ENCODE measurements at regions not wholly inside any gene's neighbourhood (a gene's known extent, or its start where the extent isn't known, plus 50 kb on each side); places are given as distances from the start of the nearest gene placed in this dataset.
"Not testable (repeated sequence)": the region's sequence is repeated elsewhere in the genome, so short reads cannot be mapped to it uniquely, and the experiment has no call there.

DNA sequence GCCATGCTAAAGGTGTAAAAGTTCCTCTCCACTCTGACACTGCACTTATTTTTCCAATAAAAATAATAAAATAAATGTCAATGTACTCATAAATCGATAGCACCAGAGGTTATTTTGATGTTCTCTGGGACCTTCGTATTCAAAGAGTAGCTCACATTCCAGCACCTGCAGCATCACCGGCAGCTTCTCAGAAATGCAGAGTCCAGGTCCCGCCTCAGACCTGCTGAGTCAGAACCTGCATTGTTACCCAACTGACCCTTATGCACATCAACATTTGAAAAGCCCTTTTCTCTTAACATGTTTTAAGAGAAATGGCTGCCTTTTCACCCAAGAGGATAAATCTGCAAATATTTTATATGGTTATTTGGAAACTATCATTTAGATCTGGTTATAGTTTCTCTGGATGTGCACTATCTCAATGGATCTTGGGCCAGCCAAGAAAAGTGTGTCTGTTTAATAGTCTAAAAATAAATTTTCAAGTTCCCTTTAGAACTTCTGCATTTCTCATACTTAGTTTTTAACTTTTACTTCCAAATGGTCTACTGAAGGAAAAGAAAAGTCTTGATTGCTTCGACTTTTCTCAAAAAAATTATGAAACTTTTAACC, 216.2 kb upstream of the PRDM1 start:
- Histone ChIP-seq H3K36me3 (ENCODE audit: control insufficient read depth in 2 of 2, extremely low read depth in 1 of 2, insufficient read depth in 1 of 2, low read length in 1 of 2) (no peaks in the 10 kb centered on the region), H3K9me3 (no peaks in the 10 kb centered on the region), H3K27ac (ENCODE audit: low read length) (no peak overlapping the region), H3K4me1 (ENCODE audit: control insufficient read depth in 1 of 2, extremely low read depth in 1 of 2, insufficient read depth in 2 of 2, low read length in 2 of 2) (no peaks in the 10 kb centered on the region), H3K4me3 (ENCODE audit: control insufficient read depth in 1 of 2, extremely low read depth in 1 of 2, low read length in 1 of 2) (no peak overlapping the region), H3K27me3 (replicated peaks in 1 of 2; ENCODE audit: control insufficient read depth in 2 of 2, extremely low read depth in 1 of 2, insufficient read depth in 2 of 2, low read length in 1 of 2) (peaks cover 0 to 2% of the 10 kb centered on the region in 2 experiments)
- H3K27ac Mint-ChIP-seq, result no peak overlapping the region
- ChIA-PET CTCF (no interaction called here), POLR2A (no interaction called here)
- H3K4me1 Mint-ChIP-seq, result peaks cover 0 to 2% (median 0%) of the 10 kb centered on the region in 3 donors
- H3K36me3 Mint-ChIP-seq, result no peaks in the 10 kb centered on the region
- H3K27me3 Mint-ChIP-seq, result peaks cover 12 to 13% of the 10 kb centered on the region in 2 donors
- no peak overlapping the region for H3K4me3 Mint-ChIP-seq
- no peaks in the 10 kb centered on the region for H3K9me3 Mint-ChIP-seq
- no peak for ATAC-seq (replicated peaks in 1 of 4)
- WGBS (ENCODE audit: insufficient coverage), result 68% methylated on average over 3 of the region's 5 CpGs
- DNase-seq, result no peak

GRCh38 chr6:105868823-105869460, 217.2 kb upstream of the PRDM1 start:
- ATAC-seq (replicated peaks in 1 of 4), result no peak
- H3K9me3 ChIP-seq, result no peaks in the 10 kb centered on the region
- no peaks in the 10 kb centered on the region for H3K9me3 Mint-ChIP-seq
- 100% methylated on average over 2 of the region's 2 CpGs for WGBS (ENCODE audit: insufficient coverage)
- no peaks in the 10 kb centered on the region for H3K36me3 ChIP-seq (ENCODE audit: control insufficient read depth in 2 of 2, extremely low read depth in 1 of 2, insufficient read depth in 1 of 2, low read length in 1 of 2)
- no peaks in the 10 kb centered on the region for H3K4me1 ChIP-seq (ENCODE audit: control insufficient read depth in 1 of 2, extremely low read depth in 1 of 2, insufficient read depth in 2 of 2, low read length in 2 of 2)
- H3K27ac Mint-ChIP-seq, result no peak overlapping the region
- ChIA-PET CTCF (interaction anchor here in 1 of 2 donors (0.6 kb wide), 1 partner anchor 331 kb away, joined by 3 read pairs; no protein-coding TSS in a partner anchor), POLR2A (no interaction called here)
- H3K27ac ChIP-seq (ENCODE audit: low read length), result no peak overlapping the region
- no peak for DNase-seq
- no peak overlapping the region for H3K4me3 ChIP-seq (ENCODE audit: control insufficient read depth in 1 of 2, extremely low read depth in 1 of 2, low read length in 1 of 2)
- H3K27me3 Mint-ChIP-seq, result peaks cover 13% of the 10 kb centered on the region in 2 donors
- peaks cover 0 to 1% (median 0%) of the 10 kb centered on the region in 3 donors for H3K4me1 Mint-ChIP-seq
- no peaks in the 10 kb centered on the region for H3K36me3 Mint-ChIP-seq
- peaks cover 0 to 2% of the 10 kb centered on the region in 2 experiments for H3K27me3 ChIP-seq (replicated peaks in 1 of 2; ENCODE audit: control insufficient read depth in 2 of 2, extremely low read depth in 1 of 2, insufficient read depth in 2 of 2, low read length in 1 of 2)
- H3K4me3 Mint-ChIP-seq, result no peak overlapping the region

DNA sequence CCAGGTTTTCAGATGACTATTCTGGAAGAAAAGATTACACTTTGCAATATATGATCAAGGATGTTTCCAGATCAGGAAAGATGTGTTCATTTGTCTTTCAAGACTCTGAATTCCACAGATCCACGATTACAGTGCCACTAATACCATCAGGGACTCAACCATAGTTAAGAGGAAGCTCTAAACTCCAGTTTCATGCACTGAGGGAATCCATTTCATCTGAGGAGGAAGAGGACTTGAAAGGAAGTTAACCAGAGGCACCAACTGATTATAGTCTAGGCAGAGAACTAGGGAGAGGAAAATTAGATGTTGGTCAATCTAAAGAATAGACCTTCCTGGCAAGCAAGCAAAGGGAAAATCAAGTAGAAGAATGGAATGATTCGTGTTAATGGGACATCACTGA, 218.3 kb upstream of the PRDM1 start:
- POLR2A ChIA-PET, result no interaction called here
- no peaks in the 10 kb centered on the region for H3K36me3 Mint-ChIP-seq
- Histone ChIP-seq H3K9me3 (no peaks in the 10 kb centered on the region), H3K27ac (ENCODE audit: low read length) (no peak overlapping the region), H3K27me3 (replicated peaks in 1 of 2; ENCODE audit: control insufficient read depth in 2 of 2, extremely low read depth in 1 of 2, insufficient read depth in 2 of 2, low read length in 1 of 2) (peaks cover 0 to 2% of the 10 kb centered on the region in 2 experiments), H3K4me3 (ENCODE audit: control insufficient read depth in 1 of 2, extremely low read depth in 1 of 2, low read length in 1 of 2) (no peak overlapping the region), H3K36me3 (ENCODE audit: control insufficient read depth in 2 of 2, extremely low read depth in 1 of 2, insufficient read depth in 1 of 2, low read length in 1 of 2) (no peaks in the 10 kb centered on the region), H3K4me1 (ENCODE audit: control insufficient read depth in 1 of 2, extremely low read depth in 1 of 2, insufficient read depth in 2 of 2, low read length in 2 of 2) (no peaks in the 10 kb centered on the region)
- no peak for ATAC-seq (replicated peaks in 1 of 4)
- WGBS (ENCODE audit: insufficient coverage), result 93% methylated on average over 1 of the region's 2 CpGs
- peaks cover 0 to 3% (median 0%) of the 10 kb centered on the region in 3 donors for H3K4me1 Mint-ChIP-seq
- no peak overlapping the region for H3K27ac Mint-ChIP-seq
- CTCF ChIA-PET, result no interaction called here
- H3K27me3 Mint-ChIP-seq, result peaks cover 13% of the 10 kb centered on the region in 2 donors
- no peak overlapping the region for H3K4me3 Mint-ChIP-seq
- DNase-seq, result no peak
- H3K9me3 Mint-ChIP-seq, result no peaks in the 10 kb centered on the region

- ATAC-seq (replicated peaks in 1 of 4) (no peak), DNase-seq (no peak)
- no peaks in the 10 kb centered on the region for H3K4me1 ChIP-seq (ENCODE audit: control insufficient read depth in 1 of 2, extremely low read depth in 1 of 2, insufficient read depth in 2 of 2, low read length in 2 of 2)
- Mint-ChIP-seq H3K4me1 (peaks cover 0 to 3% (median 0%) of the 10 kb centered on the region in 3 donors), H3K4me3 (no peak overlapping the region), H3K36me3 (no peaks in the 10 kb centered on the region), H3K27ac (no peak overlapping the region), H3K9me3 (no peaks in the 10 kb centered on the region), H3K27me3 (peaks cover 11 to 13% of the 10 kb centered on the region in 2 donors)
- H3K36me3 ChIP-seq (ENCODE audit: control insufficient read depth in 2 of 2, extremely low read depth in 1 of 2, insufficient read depth in 1 of 2, low read length in 1 of 2), result no peaks in the 10 kb centered on the region
- CTCF ChIA-PET, result no interaction called here
- H3K27me3 ChIP-seq (replicated peaks in 1 of 2; ENCODE audit: control insufficient read depth in 2 of 2, extremely low read depth in 1 of 2, insufficient read depth in 2 of 2, low read length in 1 of 2), result peaks cover 0 to 2% of the 10 kb centered on the region in 2 experiments
- no peak overlapping the region for H3K4me3 ChIP-seq (ENCODE audit: control insufficient read depth in 1 of 2, extremely low read depth in 1 of 2, low read length in 1 of 2)
- no peaks in the 10 kb centered on the region for H3K9me3 ChIP-seq
- WGBS (ENCODE audit: insufficient coverage), result 98% methylated on average over 5 of the region's 5 CpGs
- H3K27ac ChIP-seq (ENCODE audit: low read length), result no peak overlapping the region
- POLR2A ChIA-PET, result no interaction called here
Measured at GRCh38 chr6:105867277-105867676, 218.9 kb upstream of the PRDM1 start.

GRCh38 chr6:105862936-105863607, 223.1 kb upstream of the PRDM1 start:
- ChIA-PET POLR2A (no interaction called here), CTCF (no interaction called here)
- no peak overlapping the region for H3K4me3 ChIP-seq (ENCODE audit: control insufficient read depth in 1 of 2, extremely low read depth in 1 of 2, low read length in 1 of 2)
- Mint-ChIP-seq H3K36me3 (no peaks in the 10 kb centered on the region), H3K9me3 (no peaks in the 10 kb centered on the region), H3K4me3 (no peak overlapping the region), H3K27me3 (peaks cover 5 to 8% of the 10 kb centered on the region in 2 donors), H3K4me1 (peaks cover 0 to 3% (median 0%) of the 10 kb centered on the region in 3 donors), H3K27ac (no peak overlapping the region)
- no CpG with 5 or more reads among the region's 5 CpGs for WGBS (ENCODE audit: insufficient coverage)
- H3K4me1 ChIP-seq (ENCODE audit: control insufficient read depth in 1 of 2, extremely low read depth in 1 of 2, insufficient read depth in 2 of 2, low read length in 2 of 2), result no peaks in the 10 kb centered on the region
- no peaks in the 10 kb centered on the region for H3K36me3 ChIP-seq (ENCODE audit: control insufficient read depth in 2 of 2, extremely low read depth in 1 of 2, insufficient read depth in 1 of 2, low read length in 1 of 2)
- ATAC-seq (replicated peaks in 1 of 4) (no peak), DNase-seq (no peak)
- no peak overlapping the region for H3K27ac ChIP-seq (ENCODE audit: low read length)
- H3K27me3 ChIP-seq (replicated peaks in 1 of 2; ENCODE audit: control insufficient read depth in 2 of 2, extremely low read depth in 1 of 2, insufficient read depth in 2 of 2, low read length in 1 of 2), result no peaks in the 10 kb centered on the region
- H3K9me3 ChIP-seq, result no peaks in the 10 kb centered on the region

DNA sequence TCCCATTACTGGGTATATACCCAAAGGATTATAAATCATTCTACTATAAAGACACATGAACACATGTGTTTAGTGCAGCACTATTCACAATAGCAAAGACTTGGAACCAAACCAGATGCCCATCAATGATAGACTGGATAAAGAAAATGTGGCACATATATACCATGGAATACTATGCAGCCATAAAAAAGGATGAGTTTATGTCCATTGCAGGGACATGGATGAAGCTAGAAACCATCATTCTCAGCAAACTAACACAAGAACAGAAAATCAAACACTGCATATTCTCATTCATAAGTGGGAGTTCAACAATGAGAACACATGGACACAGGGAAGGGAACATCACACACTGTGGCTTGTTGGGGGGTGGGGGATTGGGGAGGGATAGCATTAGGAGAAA, 225.2 kb upstream of the PRDM1 start:
- CTCF ChIA-PET; POLR2A ChIA-PET; H3K4me1 ChIP-seq (ENCODE audit: control insufficient read depth in 1 of 2, extremely low read depth in 1 of 2, insufficient read depth in 2 of 2, low read length in 2 of 2); H3K9me3 ChIP-seq; H3K36me3 ChIP-seq (ENCODE audit: control insufficient read depth in 2 of 2, extremely low read depth in 1 of 2, insufficient read depth in 1 of 2, low read length in 1 of 2); H3K4me3 ChIP-seq (ENCODE audit: control insufficient read depth in 1 of 2, extremely low read depth in 1 of 2, low read length in 1 of 2); H3K4me3 Mint-ChIP-seq; H3K27me3 Mint-ChIP-seq; DNase-seq; H3K9me3 Mint-ChIP-seq; H3K36me3 Mint-ChIP-seq; H3K4me1 Mint-ChIP-seq; H3K27me3 ChIP-seq (replicated peaks in 1 of 2; ENCODE audit: control insufficient read depth in 2 of 2, extremely low read depth in 1 of 2, insufficient read depth in 2 of 2, low read length in 1 of 2); H3K27ac ChIP-seq (ENCODE audit: low read length); H3K27ac Mint-ChIP-seq; ATAC-seq (replicated peaks in 1 of 4): not testable (repeated sequence)
